ENCODE measurements at regions not wholly inside any gene's neighbourhood (a gene's known extent, or its start where the extent isn't known, plus 50 kb on each side); places are given as distances from the start of the nearest gene placed in this dataset.
"Not testable (repeated sequence)": the region's sequence is repeated elsewhere in the genome, so short reads cannot be mapped to it uniquely, and the experiment has no call there.

DNA sequence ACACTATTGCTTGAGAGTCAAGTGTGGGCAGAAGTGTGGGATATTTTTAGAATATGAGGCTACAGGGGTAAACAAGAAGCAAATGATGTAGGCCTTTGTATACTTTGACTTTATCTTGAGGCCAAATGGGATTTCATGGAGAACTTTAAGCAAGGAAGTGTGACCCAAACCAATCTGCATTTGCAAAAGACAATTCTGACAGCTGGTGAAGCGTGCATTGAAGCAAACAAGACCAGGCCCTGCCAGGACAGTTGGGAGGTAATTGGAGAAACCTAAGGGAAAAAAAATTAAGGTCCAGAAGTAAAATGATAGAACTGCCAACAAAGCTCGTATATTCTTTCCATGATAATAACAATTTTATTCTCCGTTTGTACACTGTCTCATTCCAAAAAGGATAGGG is 168.3 kb downstream of the TM2D1 start:
- no peak overlapping the region for H3K4me3 ChIP-seq (ENCODE audit: control insufficient read depth, low read depth, low read length)
- TF ChIP-seq, protein P1, sequence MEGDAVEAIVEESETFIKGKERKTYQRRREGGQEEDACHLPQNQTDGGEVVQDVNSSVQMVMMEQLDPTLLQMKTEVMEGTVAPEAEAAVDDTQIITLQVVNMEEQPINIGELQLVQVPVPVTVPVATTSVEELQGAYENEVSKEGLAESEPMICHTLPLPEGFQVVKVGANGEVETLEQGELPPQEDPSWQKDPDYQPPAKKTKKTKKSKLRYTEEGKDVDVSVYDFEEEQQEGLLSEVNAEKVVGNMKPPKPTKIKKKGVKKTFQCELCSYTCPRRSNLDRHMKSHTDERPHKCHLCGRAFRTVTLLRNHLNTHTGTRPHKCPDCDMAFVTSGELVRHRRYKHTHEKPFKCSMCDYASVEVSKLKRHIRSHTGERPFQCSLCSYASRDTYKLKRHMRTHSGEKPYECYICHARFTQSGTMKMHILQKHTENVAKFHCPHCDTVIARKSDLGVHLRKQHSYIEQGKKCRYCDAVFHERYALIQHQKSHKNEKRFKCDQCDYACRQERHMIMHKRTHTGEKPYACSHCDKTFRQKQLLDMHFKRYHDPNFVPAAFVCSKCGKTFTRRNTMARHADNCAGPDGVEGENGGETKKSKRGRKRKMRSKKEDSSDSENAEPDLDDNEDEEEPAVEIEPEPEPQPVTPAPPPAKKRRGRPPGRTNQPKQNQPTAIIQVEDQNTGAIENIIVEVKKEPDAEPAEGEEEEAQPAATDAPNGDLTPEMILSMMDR (conservative IDR thresholded peaks at IDR 0.05; ENCODE audit: control insufficient read depth, insufficient read depth, low read depth, low read length): no peak
- no peak for DNase-seq (ENCODE audit: low read depth)

DNA sequence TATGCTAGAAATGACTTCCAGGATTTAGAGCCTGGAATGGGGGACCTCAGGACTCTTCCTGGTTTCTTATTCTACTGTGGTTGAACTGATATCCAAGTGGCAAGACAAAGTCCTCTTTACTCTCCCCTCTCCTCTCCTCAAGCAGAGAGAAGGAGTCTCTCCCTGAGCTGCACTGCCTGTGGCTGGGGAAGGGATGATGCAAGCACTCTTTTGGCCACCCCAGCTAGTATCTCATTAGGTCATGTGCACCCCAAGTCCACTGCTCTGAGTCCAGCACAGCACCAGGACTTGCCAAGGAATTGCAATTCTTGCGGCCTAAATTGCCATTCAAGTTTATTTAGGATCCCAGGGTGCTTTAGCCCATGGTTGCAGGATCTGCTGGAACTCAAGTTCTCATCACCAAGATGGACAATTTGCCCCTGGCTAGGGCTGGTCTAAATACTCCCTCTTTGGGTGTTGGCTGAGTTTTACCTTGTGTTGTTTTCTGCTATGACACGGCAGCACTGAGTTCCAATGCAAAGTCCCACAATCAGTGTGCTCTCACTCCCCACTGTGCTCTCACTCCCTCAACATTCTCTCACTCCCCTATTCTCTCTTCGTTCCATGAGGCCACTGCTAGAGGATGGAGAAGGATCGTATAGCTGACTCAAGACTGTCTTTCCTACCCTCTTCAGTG is 172.2 kb downstream of the TM2D1 start:
- no peak overlapping the region for H3K4me3 ChIP-seq (ENCODE audit: control insufficient read depth, low read depth, low read length)
- DNase-seq (ENCODE audit: low read depth): no peak
- TF ChIP-seq, protein P1 (conservative IDR thresholded peaks at IDR 0.05; ENCODE audit: control insufficient read depth, insufficient read depth, low read depth, low read length): no peak

DNA sequence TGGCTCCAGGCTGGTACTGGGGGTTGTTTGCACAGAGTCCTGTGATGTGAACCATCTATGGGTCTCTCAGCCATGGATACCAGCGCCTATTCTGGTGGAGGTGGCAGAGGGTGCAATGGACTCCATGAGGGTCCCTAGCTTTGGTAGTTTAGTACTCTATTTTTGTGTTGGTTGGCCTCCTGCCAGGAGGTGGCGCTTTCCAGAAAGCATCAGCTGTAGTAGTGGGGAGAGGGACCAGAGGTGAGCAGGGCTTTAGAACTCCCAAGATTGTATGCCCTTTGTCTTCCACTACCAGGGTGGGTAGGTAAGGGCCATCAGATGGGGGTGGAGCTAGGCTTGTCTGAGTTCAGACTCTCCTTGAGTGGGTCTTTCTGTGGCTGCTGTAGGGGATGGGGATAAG is 177.6 kb downstream of the TM2D1 start:
- not testable (repeated sequence) for DNase-seq (ENCODE audit: low read depth); H3K4me3 ChIP-seq (ENCODE audit: control insufficient read depth, low read depth, low read length)

DNA sequence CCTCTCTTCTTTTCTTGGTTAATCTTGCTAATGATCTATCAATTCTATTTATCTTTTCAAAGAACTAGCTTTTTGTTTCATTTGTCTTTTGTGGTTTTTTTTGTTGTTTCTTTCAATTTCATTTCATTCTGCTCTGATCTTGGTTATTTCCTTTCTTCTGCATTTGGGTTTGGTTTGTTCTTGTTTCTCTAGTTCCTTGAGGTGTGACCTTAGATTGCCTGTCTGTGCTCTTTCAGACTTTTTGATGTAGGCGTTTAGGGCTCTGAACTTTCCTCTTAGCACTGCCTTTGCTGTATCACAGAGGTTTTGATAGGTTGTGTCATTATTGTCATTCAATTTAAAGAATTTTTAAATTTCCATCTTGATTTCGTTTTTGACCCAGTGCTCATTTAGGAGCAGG is 180.1 kb downstream of the TM2D1 start:
- not testable (repeated sequence) for H3K4me3 ChIP-seq (ENCODE audit: control insufficient read depth, low read depth, low read length); DNase-seq (ENCODE audit: low read depth)

DNA sequence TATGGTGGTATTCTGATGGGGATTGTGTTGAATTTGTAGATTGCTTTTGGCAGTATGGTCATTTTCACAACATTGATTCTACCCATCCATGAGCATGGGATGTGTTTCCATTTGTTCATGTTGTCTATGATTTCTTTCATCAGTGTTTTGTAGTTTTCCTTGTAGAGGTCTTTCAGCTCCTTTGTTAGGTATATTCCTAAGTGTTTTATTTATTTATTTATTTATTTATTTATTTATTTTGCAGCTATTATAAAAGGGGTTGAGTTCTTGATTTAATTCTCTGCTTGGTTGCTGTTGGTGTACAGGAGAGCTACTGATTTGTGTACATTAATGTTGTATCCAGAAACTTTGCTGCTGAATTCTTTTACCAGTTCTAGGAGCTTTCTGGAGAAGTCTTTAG is 181.4 kb downstream of the TM2D1 start:
- not testable (repeated sequence) for H3K4me3 ChIP-seq (ENCODE audit: control insufficient read depth, low read depth, low read length); DNase-seq (ENCODE audit: low read depth)

DNA sequence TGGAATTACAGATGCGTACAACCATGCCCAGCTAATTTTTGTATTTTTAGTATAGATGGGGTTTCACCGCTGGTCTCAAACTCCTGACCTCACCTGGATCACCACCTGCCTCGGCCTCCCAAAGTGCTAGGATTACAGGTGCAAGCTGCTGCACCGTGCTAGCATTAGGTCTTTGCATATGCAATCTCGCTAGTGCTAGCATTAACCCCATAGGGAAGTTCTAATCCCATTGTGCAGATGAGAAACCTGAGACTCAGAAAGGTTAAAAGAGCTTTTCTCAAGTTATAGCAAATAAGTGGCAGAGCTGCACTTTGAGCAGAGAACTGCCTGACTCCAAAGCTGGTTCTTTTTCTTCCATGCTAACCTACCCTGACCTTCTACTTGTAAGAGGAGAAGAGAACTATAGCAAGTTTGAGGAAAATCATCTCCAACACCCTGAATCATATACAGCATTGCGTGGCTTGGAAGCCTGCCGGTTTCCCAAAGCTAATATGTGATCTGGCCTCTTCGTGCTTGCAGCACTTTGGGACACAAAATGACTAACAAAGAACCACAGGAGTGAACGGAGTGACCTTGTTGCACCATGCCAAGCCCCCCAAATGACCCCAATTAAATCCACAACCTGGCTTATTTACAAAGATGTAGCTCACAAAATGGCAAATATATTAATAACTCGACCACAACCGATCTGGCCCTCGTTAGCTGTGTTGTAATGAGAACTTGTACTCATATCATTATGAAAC is 185.1 kb downstream of the TM2D1 start:
- TF ChIP-seq, protein P1 (conservative IDR thresholded peaks at IDR 0.05; ENCODE audit: control insufficient read depth, insufficient read depth, low read depth, low read length): no peak
- DNase-seq (ENCODE audit: low read depth): peak; percentile 67
- H3K4me3 ChIP-seq (ENCODE audit: control insufficient read depth, low read depth, low read length): no peak overlapping the region

DNA sequence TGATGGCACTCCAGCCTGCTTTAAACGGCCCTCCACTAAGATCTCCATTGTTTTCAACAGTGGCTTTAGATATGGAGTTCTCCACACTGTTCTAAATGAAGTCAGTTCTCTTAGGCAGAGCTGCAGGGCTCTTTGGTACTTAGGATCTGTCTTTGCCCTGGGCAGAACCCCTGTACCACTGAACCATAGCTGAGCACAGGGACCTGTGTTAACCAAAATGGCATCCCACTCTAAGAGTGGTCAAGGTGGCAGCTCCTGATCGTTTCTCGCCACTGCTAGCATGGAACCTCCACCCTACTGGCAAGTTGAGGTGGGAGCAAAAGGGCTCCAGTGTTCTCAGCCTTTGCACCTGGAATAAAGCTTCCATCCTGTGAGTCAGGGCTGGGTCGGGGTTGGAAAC is 186.7 kb downstream of the TM2D1 start:
- H3K4me3 ChIP-seq (ENCODE audit: control insufficient read depth, low read depth, low read length): no peak overlapping the region
- TF ChIP-seq, protein P1 (conservative IDR thresholded peaks at IDR 0.05; ENCODE audit: control insufficient read depth, insufficient read depth, low read depth, low read length): no peak
- no peak for DNase-seq (ENCODE audit: low read depth)

DNA sequence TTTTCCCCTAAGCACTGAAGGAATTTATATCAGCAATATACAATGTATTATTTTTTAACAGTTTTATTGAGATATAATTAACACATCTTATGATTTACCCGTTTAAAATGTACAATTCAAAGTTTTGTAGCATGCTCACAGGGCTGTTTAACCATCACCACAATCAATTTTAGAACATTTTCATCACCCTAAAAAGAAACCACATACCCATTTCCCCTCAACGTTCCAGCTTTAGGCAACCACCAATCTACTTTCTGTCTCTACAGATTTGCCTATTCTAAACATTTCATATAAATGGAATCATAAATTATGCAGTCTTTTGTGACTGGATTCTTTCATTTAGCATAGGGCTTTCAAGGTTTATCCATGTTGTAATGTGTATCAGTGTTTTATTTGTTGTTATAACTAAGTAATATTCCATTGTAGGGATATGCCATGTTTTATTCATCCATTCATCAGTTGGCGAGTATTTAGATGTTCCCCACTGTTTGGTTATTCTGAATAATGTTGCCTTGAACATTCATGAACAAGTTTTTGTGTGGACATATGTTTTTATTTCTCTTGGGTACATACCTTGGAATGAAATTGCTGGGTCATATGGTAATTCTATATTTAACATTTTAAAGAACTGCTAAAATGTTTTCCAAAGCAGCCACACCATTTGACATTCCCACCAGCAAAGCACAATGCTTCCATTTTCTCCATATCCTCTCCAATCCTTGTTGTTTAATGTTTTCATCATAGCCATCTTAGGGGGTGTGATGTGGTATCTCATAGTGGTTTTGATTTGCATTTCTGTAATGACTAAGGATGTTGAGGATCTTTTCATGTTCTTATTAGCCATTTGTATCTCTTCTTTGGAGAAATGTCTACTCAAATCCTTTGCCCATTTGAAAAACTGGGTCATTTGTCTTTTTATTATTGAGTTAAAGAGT is 188.5 kb downstream of the TM2D1 start:
- TF ChIP-seq, protein P1 (conservative IDR thresholded peaks at IDR 0.05; ENCODE audit: control insufficient read depth, insufficient read depth, low read depth, low read length): no peak
- no peak overlapping the region for H3K4me3 ChIP-seq (ENCODE audit: control insufficient read depth, low read depth, low read length)
- no peak for DNase-seq (ENCODE audit: low read depth)

Data from fibroblast of mammary gland (primary cell).